ENCODE measurements at regions not wholly inside any gene's neighbourhood (a gene's known extent, or its start where the extent isn't known, plus 50 kb on each side); places are given as distances from the start of the nearest gene placed in this dataset.

- TF ChIP-seq CTCF (IDR thresholded peaks at IDR 0.05), result no peak
- Mint-ChIP-seq H3K27me3 (no peaks in the 10 kb centered on the region), H3K4me1 (no peaks in the 10 kb centered on the region), H3K27ac (no peak overlapping the region), H3K36me3 (ENCODE audit: low read depth) (no peaks in the 10 kb centered on the region), H3K4me3 (no peak overlapping the region), H3K9me3 (peaks cover 5% of the 10 kb centered on the region)
- CTCF ChIA-PET, result no interaction called here
- POLR2A ChIA-PET, result no interaction called here
- intact Hi-C loops (cut with micrococcal nuclease), result no loop called here
- DNase-seq, result no peak
- no peak for ATAC-seq (ENCODE audit: low read depth)
Measured at GRCh38 chrX:10904220-10904619, 206.9 kb upstream of the HCCS start.

- no peak for ATAC-seq (ENCODE audit: low read depth)
- H3K27ac Mint-ChIP-seq, result no peak overlapping the region
- no peaks in the 10 kb centered on the region for H3K27me3 Mint-ChIP-seq
- DNase-seq, result no peak
- peaks cover 5% of the 10 kb centered on the region for H3K9me3 Mint-ChIP-seq
- H3K4me3 Mint-ChIP-seq, result no peak overlapping the region
- no peaks in the 10 kb centered on the region for H3K36me3 Mint-ChIP-seq (ENCODE audit: low read depth)
- ChIA-PET CTCF (no interaction called here), POLR2A (no interaction called here)
- no peak for TF ChIP-seq CTCF (IDR thresholded peaks at IDR 0.05)
- no peaks in the 10 kb centered on the region for H3K4me1 Mint-ChIP-seq
- intact Hi-C loops (cut with micrococcal nuclease), result no loop called here
Measured at GRCh38 chrX:10906866-10907265, 204.3 kb upstream of the HCCS start.

- intact Hi-C loops (cut with micrococcal nuclease), result no loop called here
- Mint-ChIP-seq H3K27ac (no peak overlapping the region), H3K4me1 (no peaks in the 10 kb centered on the region), H3K4me3 (no peak overlapping the region), H3K27me3 (no peaks in the 10 kb centered on the region), H3K9me3 (peaks cover 2% of the 10 kb centered on the region), H3K36me3 (ENCODE audit: low read depth) (no peaks in the 10 kb centered on the region)
- ATAC-seq (ENCODE audit: low read depth) (no peak), DNase-seq (no peak)
- ChIA-PET CTCF (no interaction called here), POLR2A (no interaction called here)
- no peak for TF ChIP-seq CTCF (IDR thresholded peaks at IDR 0.05)
Measured at GRCh38 chrX:10922159-10922558, 189.0 kb upstream of the HCCS start.

GRCh38 chrX:10922835-10923234 lies 188.3 kb upstream of the HCCS start:
- no peak for TF ChIP-seq CTCF (IDR thresholded peaks at IDR 0.05)
- H3K9me3 Mint-ChIP-seq, result peaks cover 2% of the 10 kb centered on the region
- H3K27me3 Mint-ChIP-seq, result no peaks in the 10 kb centered on the region
- ATAC-seq (ENCODE audit: low read depth) (no peak), DNase-seq (no peak)
- no peaks in the 10 kb centered on the region for H3K4me1 Mint-ChIP-seq
- H3K4me3 Mint-ChIP-seq, result no peak overlapping the region
- CTCF ChIA-PET, result no interaction called here
- no peaks in the 10 kb centered on the region for H3K36me3 Mint-ChIP-seq (ENCODE audit: low read depth)
- intact Hi-C loops (cut with micrococcal nuclease), result no loop called here
- no peak overlapping the region for H3K27ac Mint-ChIP-seq
- POLR2A ChIA-PET, result no interaction called here

- Mint-ChIP-seq H3K4me1 (no peaks in the 10 kb centered on the region), H3K9me3 (peaks cover 2% of the 10 kb centered on the region), H3K36me3 (ENCODE audit: low read depth) (no peaks in the 10 kb centered on the region), H3K27me3 (no peaks in the 10 kb centered on the region), H3K4me3 (no peak overlapping the region), H3K27ac (no peak overlapping the region)
- POLR2A ChIA-PET, result no interaction called here
- TF ChIP-seq CTCF (IDR thresholded peaks at IDR 0.05), result no peak
- CTCF ChIA-PET, result no interaction called here
- ATAC-seq (ENCODE audit: low read depth), result no peak
- DNase-seq, result no peak
- intact Hi-C loops (cut with micrococcal nuclease), result no loop called here
Measured at GRCh38 chrX:10923466-10923865, 187.7 kb upstream of the HCCS start.
